HEK293T (cell line): ENCODE measurements at regions not wholly inside any gene's neighbourhood (a gene's known extent, or its start where the extent isn't known, plus 50 kb on each side); places are given as distances from the start of the nearest gene placed in this dataset.

Experiments used
- CTBP1 ChIP-seq: fragments of 450-650 bp; IDR thresholded peaks from 2 replicates; pipeline ENCODE4 v1.6.1; 2016; ENCODE audit warnings: borderline replicate concordance
- FOXA1 ChIP-seq: fragments of 450-650 bp; IDR thresholded peaks from 2 replicates; pipeline ENCODE4 v1.6.1; 2016; ENCODE audit warnings: mild to moderate bottlenecking
- LEF1 ChIP-seq: fragments of 450-650 bp; IDR thresholded peaks from 2 replicates; pipeline ENCODE4 v1.6.1; 2017; ENCODE audit warnings: mild to moderate bottlenecking, borderline replicate concordance

DNA sequence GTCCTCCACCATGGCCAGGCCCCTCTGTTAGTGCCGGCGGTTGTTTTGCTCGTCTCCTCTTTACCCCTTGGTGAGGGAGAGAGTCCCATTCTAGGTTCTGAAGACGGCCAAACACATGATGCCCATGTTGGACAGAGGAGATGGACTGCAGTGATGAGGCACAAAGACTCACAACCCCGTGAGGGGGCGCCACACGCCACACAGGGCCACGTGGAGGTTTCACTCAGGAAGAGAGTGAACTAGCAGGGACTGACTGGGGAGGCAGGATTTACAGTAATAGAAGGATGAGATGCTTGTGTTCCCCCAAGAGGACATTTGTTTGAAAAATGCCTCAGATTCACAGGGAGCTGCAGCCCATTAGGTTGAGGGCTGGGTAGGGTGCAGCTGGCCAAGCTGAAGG, 655.3 kb upstream of the FRG1 start:
- no peak for TF ChIP-seq FOXA1
- TF ChIP-seq CTBP1 = no peak
- no peak for TF ChIP-seq LEF1
